ENCODE measurements at regions not wholly inside any gene's neighbourhood (a gene's known extent, or its start where the extent isn't known, plus 50 kb on each side); places are given as distances from the start of the nearest gene placed in this dataset.

DNA sequence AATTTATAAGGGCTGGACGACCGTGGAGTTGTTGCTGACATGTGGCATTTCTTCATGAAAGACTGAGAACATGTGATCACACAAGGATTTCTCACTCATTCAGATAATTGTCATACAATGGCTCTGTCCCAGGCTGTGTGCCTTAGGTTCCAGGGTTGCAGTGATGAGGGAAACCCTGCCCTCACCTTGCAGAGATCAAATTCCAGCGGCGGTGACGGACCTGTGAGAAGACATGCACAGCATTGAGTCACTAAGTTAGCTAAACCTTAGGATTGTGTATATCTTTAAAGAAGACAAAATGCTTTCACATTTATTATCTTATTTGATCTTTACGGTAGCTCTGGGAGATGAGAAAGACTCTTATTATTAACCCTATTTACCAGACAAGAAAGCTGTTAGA is 1029.1 kb downstream of the BCL11B start:
- no peak overlapping the region for H3K27ac Mint-ChIP-seq
- H3K27me3 Mint-ChIP-seq, result no peaks in the 10 kb centered on the region
- no peaks in the 10 kb centered on the region for H3K4me1 Mint-ChIP-seq
- H3K9me3 Mint-ChIP-seq, result peaks cover 6% of the 10 kb centered on the region
- H3K4me3 Mint-ChIP-seq, result no peak overlapping the region
- no peak for ATAC-seq
- H3K36me3 Mint-ChIP-seq, result no peaks in the 10 kb centered on the region

DNA sequence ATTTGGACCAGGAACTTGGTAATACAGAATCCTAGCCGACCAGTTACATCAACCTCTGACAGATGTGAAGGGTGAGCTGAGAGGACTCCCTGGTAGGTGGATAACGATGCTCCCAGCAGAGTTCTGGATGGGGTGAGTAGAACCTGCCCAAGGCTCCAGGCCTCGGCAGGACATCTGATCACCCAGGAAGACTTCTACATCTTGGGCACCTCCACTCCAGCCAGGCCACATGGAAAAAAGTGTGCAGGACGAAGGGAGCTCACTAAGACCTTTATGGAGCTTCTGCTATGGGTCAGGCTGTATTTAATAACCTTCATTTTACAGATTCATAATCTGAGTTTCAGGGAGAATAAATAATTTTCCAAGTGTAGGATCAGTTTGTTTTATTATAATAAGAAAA is 1028.7 kb downstream of the BCL11B start:
- ATAC-seq, result no peak
- no peaks in the 10 kb centered on the region for H3K36me3 Mint-ChIP-seq
- peaks cover 6% of the 10 kb centered on the region for H3K9me3 Mint-ChIP-seq
- no peaks in the 10 kb centered on the region for H3K27me3 Mint-ChIP-seq
- H3K27ac Mint-ChIP-seq, result no peak overlapping the region
- no peaks in the 10 kb centered on the region for H3K4me1 Mint-ChIP-seq
- no peak overlapping the region for H3K4me3 Mint-ChIP-seq

DNA sequence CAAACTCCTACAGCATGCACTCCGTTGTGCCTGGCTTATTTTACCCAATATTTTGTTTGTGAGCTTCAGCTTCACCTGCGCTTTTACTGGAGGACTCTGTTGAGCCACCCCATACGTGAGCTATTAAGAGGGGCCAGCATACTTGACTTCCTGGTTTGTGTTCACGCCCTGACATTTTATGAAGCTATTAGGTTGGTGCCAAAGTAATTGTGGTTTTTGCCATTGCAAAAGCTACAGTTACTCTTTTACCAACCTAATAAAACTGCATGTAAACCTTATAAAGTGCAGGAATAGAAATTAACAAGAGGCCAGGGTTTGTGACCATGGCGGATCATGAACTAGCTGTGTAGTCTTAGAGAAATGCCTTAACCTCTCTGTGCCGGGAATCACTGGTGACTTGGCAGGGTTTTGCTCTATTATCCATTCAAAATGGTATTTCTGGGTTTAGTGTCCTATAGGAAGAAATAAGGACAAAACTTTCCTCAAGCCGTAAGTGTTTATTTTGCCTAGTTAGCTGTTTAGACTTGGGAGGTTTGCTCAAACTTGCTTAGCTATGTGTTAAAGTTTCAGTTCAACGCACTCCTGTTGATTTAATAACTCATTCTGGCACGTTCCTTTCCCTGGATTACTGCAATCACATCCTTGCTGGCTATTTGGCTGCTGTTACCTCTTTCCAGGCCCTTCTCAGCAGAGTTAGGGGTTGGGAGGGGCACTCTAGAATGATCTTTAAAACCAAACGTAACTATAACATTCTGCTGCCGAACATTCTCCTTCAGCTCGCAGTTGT is 1027.6 kb downstream of the BCL11B start:
- Mint-ChIP-seq H3K27ac (no peak overlapping the region), H3K4me1 (no peaks in the 10 kb centered on the region), H3K36me3 (no peaks in the 10 kb centered on the region), H3K27me3 (no peaks in the 10 kb centered on the region), H3K9me3 (peaks cover 3% of the 10 kb centered on the region), H3K4me3 (no peak overlapping the region)
- no peak for ATAC-seq

DNA sequence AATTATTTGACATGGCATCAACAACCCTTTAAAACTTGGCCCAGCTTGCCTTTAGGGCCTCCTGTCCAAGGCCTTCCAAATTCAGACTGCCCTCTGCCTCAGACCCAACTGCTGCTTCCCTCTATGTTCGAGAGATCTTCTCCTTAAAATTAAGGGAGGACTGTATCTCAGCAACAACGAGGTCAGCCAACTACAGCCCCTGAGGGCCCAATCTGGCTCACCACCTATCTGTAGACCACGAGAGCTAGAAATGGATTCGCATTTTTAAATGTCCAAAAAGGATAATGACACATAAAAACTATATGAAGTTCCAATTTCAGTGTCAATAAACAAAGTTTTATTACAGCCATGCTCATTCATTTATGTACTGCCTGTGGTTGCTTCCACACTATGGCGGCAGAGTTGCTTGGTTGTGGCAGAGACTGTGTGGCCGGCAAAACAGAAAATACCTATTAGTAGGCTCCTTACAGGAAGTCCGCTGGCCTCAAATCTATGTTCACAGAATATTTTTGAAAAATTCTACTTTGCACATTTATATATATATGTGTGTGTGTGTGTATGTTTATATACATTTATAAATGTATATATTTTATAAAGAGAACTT is 1026.9 kb downstream of the BCL11B start:
- no peak for ATAC-seq
- Mint-ChIP-seq H3K4me1 (no peaks in the 10 kb centered on the region), H3K36me3 (no peaks in the 10 kb centered on the region), H3K9me3 (peaks cover 3% of the 10 kb centered on the region), H3K27ac (no peak overlapping the region), H3K27me3 (no peaks in the 10 kb centered on the region), H3K4me3 (no peak overlapping the region)

DNA sequence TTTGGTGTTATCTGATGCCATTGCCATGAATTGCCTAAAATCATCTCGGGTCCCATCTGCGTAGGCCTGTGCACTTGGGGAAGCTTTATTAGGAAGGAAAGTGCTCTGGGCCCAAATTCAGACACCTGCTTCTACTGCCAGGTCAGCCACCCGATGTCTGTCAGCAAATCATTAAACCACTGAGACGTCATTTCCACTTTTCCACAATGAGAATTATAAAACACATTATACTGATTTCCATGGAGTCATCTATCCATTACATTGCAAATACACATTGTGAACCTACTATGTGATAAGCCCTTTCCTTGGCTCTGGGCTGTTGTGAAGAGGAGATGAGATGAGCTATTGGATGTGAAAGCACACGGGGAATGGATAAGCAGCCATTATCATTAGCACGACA is 1022.9 kb downstream of the BCL11B start:
- Mint-ChIP-seq H3K36me3 (no peaks in the 10 kb centered on the region), H3K4me1 (no peaks in the 10 kb centered on the region), H3K27ac (no peak overlapping the region), H3K4me3 (no peak overlapping the region), H3K27me3 (no peaks in the 10 kb centered on the region), H3K9me3 (peaks cover 12% of the 10 kb centered on the region)
- ATAC-seq, result no peak

DNA sequence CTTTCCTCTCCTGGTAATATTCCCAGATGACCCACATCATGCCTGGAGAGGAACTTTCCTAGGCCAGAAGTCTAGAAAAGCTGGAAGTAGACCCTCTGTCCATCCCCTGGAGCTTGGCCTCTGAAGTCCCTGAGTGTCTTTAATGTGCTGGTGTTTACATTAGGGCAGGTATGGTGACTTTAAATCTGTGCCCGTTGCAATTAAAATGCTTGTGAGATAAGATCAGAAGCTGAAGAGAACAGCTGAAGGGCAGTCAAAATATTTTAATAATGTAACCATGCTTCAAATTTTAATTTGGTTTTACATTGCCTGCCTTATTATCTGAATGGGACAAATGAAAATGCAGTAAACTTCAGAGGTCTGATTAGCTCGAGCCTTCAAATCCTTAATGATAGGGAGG is 1022.5 kb downstream of the BCL11B start:
- H3K4me3 Mint-ChIP-seq, result no peak overlapping the region
- no peaks in the 10 kb centered on the region for H3K4me1 Mint-ChIP-seq
- no peak for ATAC-seq
- no peaks in the 10 kb centered on the region for H3K36me3 Mint-ChIP-seq
- peaks cover 12% of the 10 kb centered on the region for H3K9me3 Mint-ChIP-seq
- no peaks in the 10 kb centered on the region for H3K27me3 Mint-ChIP-seq
- no peak overlapping the region for H3K27ac Mint-ChIP-seq

DNA sequence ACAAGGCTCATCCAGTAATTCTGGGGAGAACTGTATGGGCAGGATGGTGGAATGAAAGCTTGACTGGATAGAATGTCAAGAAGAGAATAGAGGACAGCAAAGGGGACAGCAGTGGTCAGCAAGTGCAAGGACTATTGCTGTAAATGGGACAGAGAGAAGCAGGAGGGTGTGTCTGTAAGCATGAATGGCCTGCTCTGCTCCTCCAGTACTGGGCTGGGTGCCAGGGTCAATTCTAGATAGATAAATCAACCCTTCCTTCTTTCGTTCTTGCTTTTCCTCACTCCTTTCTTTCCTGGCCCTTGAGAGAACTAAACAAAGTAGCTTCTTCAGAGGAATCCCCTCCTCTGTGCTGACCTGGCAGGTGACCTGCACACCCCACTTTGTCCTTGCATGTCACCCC is 1019.2 kb downstream of the BCL11B start:
- H3K9me3 Mint-ChIP-seq, result peaks cover 12% of the 10 kb centered on the region
- no peaks in the 10 kb centered on the region for H3K36me3 Mint-ChIP-seq
- no peaks in the 10 kb centered on the region for H3K27me3 Mint-ChIP-seq
- no peak for ATAC-seq
- no peak overlapping the region for H3K27ac Mint-ChIP-seq
- no peaks in the 10 kb centered on the region for H3K4me1 Mint-ChIP-seq
- H3K4me3 Mint-ChIP-seq, result no peak overlapping the region

DNA sequence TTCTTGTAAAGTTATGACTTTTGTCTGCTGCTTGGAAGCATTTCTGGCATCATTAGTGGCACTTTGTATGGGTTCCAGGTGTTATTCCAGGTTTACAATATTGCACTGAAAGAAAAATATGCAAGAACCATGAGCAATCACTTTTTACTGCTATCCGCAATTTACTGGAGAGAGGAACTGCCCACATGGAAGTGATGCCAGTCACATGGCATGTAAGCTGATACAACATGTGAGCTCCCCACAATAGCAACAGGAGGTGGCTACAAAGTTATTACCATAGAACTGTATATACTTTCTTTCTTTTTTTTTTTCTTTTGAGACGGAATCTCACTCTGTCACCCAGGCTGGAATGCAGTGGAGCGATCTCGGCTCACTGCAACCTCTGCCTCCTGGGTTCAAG is 1012.1 kb downstream of the BCL11B start:
- no peak for ATAC-seq
- Mint-ChIP-seq H3K27ac (no peak overlapping the region), H3K4me1 (no peaks in the 10 kb centered on the region), H3K27me3 (no peaks in the 10 kb centered on the region), H3K4me3 (no peak overlapping the region), H3K9me3 (peaks cover 6% of the 10 kb centered on the region), H3K36me3 (no peaks in the 10 kb centered on the region)

DNA sequence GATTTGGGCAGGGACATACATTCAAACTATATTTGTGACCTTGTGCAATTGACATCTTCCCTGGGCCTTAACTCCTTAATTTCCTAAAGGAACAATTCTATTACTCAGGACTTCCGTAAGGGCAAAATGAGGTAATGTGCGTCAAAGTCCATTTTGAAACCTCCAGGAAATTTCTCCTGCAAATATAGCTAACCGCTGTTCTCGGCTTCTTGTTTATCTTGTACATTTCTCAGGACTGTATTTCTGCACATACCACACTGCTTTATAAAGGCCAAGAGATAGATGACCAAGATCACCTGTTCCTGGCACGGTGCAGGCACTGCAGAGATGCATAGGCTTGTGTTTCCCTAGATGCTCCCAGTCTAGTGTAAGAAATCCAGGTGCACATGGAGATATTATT is 1009.4 kb downstream of the BCL11B start:
- no peaks in the 10 kb centered on the region for H3K4me1 Mint-ChIP-seq

DNA sequence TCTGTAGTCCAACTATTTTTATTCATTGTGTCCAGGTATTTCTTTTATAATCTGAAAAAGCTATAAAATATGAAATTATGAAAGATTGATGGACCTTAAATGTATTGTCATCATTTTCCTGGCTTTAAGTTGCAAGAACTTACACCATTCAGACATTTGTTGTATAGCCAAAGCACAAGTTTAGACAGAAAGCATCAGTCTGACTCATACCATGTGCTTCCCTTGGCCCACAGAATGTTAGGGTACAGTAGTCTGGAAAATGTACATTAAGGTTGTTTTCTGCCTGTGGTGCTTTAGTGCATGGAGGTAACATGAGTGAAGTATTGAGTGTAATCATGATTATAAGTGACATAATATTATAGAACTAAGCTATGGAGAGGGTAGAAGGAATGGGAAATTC is 1002.5 kb downstream of the BCL11B start:
- Mint-ChIP-seq H3K27me3 (no peaks in the 10 kb centered on the region), H3K4me1 (no peaks in the 10 kb centered on the region), H3K36me3 (no peaks in the 10 kb centered on the region), H3K9me3 (peaks cover 15% of the 10 kb centered on the region), H3K27ac (no peak overlapping the region), H3K4me3 (no peak overlapping the region)
- no peak for ATAC-seq

More for the DNA sequence above, 1009.4 kb downstream of the BCL11B start:
- Mint-ChIP-seq H3K27ac (no peak overlapping the region), H3K27me3 (no peaks in the 10 kb centered on the region), H3K9me3 (peaks cover 12% of the 10 kb centered on the region), H3K36me3 (no peaks in the 10 kb centered on the region), H3K4me3 (no peak overlapping the region)
- ATAC-seq, result no peak

DNA sequence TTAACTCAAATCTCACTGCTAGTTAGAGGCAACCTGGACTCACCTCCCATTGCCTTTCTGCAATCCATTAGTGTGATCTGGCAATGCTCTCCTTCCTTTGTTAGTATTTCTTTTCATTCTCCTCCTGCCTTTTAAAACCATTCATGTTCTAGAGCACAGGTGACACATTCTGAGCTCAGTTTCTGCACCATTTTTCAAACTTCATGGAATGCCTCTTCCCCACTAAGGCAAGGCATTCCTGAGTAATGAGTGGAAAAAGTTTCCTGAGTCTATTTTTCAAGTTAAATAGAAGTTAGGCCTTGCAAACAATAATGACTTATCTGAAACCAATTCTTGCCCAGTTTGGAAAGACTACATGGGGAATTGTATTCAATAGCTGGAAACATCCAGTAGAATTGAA is 1001.8 kb downstream of the BCL11B start:
- Mint-ChIP-seq H3K4me3 (no peak overlapping the region), H3K4me1 (no peaks in the 10 kb centered on the region), H3K27me3 (no peaks in the 10 kb centered on the region), H3K36me3 (no peaks in the 10 kb centered on the region), H3K9me3 (peaks cover 15% of the 10 kb centered on the region), H3K27ac (no peak overlapping the region)
- ATAC-seq, result no peak

DNA sequence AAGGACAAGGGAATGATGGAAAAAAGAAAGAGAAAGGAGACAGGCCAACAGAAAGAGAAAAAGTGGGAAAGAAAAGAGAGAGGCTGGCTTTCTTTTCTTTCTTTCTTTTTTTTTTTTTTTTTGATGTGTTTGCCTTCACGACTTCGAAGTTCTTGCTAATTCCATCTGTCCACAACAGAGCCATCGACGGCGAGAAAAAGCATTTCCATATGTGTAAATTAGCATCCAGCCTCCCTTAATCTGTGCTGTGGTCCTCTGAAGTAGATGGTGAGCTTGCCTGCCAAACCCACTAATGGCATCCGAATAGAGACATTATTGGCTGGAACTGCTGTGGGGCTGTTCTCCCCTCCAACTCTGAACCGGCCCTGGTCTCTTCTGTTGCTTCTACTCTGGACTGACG is 997.4 kb downstream of the BCL11B start:
- Mint-ChIP-seq H3K27ac (no peak overlapping the region), H3K9me3 (peaks cover 6% of the 10 kb centered on the region), H3K36me3 (no peaks in the 10 kb centered on the region), H3K4me3 (no peak overlapping the region), H3K27me3 (no peaks in the 10 kb centered on the region), H3K4me1 (no peaks in the 10 kb centered on the region)
- ATAC-seq, result no peak

DNA sequence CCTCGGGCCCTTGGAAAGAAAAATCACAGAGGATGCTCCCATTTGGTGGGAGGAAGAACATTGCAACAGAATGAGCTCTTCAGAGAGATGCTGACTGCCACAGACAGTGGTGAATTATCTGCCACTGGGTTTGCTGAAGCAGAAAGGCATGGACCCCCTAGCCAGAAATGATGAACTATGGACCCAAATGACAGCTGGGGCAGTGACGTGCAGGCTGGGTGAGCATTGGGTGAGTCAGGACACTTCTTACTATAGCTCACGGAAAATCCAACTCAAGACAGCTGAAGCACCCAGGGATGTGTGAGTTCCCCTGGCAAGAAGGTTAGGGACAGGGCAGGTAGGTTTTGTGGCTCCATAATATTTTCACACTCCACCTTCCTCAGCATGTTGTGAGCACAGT is 993.2 kb downstream of the BCL11B start:
- no peak overlapping the region for H3K4me3 Mint-ChIP-seq
- H3K4me1 Mint-ChIP-seq, result no peaks in the 10 kb centered on the region
- no peaks in the 10 kb centered on the region for H3K36me3 Mint-ChIP-seq
- ATAC-seq, result no peak
- peaks cover 9% of the 10 kb centered on the region for H3K9me3 Mint-ChIP-seq
- no peak overlapping the region for H3K27ac Mint-ChIP-seq
- H3K27me3 Mint-ChIP-seq, result no peaks in the 10 kb centered on the region

DNA sequence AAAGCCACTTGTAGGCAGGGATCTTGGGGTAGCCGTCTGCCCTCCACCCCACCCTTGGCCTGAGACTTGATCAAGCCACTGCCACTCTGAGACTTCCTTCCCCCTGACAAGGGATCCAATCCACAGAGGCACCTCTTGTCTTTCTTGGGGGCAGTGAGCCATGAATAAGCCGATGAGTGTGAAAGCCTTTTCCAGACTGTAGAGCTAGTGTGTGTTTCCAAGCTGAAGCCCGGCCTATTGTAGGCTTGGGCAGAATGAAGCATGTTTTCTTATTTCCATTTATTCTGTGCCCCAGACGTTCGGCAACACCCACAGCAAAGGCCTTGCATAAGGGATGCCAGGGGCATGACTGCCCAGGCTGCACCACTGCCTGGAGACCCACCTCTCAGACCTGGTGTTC is 991.6 kb downstream of the BCL11B start:
- ATAC-seq, result no peak
- Mint-ChIP-seq H3K36me3 (no peaks in the 10 kb centered on the region), H3K27me3 (no peaks in the 10 kb centered on the region), H3K27ac (no peak overlapping the region), H3K9me3 (peaks cover 13% of the 10 kb centered on the region), H3K4me1 (no peaks in the 10 kb centered on the region), H3K4me3 (no peak overlapping the region)

DNA sequence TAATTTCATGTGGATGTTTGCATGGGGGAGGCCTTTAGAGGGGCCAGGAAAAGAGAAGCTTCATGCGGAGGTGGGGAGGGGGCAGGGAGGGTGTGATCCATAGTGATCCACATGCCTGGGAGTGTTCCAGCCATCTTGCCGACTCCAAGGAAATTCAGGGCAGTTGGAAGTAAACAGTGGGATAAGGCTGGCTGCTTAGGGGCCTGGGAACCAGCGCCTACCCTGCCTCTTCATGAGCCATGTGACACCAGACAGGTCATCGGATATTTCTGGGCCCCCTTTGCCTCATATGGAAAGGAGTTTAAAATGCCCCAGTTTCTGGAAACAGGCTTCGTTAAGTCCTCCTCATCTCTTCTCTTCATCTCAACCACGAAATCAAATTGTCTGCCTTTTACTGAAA is 983.2 kb downstream of the BCL11B start:
- no peaks in the 10 kb centered on the region for H3K27me3 Mint-ChIP-seq
- H3K4me3 Mint-ChIP-seq, result no peak overlapping the region
- no peaks in the 10 kb centered on the region for H3K4me1 Mint-ChIP-seq
- ATAC-seq, result no peak
- H3K36me3 Mint-ChIP-seq, result no peaks in the 10 kb centered on the region
- H3K27ac Mint-ChIP-seq, result no peak overlapping the region
- H3K9me3 Mint-ChIP-seq, result peaks cover 12% of the 10 kb centered on the region

DNA sequence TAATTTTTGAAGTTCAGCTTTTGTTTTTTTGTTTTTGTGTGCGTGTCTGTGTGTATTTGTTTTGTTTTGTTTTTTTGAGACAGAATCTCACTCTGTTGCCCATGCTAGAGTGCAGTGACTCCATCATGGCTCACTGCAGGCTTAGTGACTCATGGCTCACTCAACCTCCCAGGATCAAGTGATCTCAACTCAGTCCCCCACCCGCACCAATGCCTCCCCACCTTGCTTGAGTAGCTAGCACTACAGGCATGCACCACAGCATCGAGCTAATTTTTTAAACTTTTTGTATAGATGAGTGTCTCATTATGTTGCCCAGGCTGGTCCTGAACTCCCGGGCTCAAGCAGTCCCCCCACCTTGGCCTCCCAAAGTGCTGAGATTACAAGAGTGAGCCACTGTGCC is 981.4 kb downstream of the BCL11B start:
- Mint-ChIP-seq H3K9me3 (peaks cover 10% of the 10 kb centered on the region), H3K4me1 (no peaks in the 10 kb centered on the region), H3K27me3 (no peaks in the 10 kb centered on the region), H3K27ac (no peak overlapping the region), H3K4me3 (no peak overlapping the region), H3K36me3 (no peaks in the 10 kb centered on the region)
- no peak for ATAC-seq

All from stimulated activated memory B cell treated with anti-CD40 and anti-IgM and Interleukin-4, amounts not matched to agents 10 μg/mL and 1 μg/mL and 100 μg/mL, for 72 hours (primary cell).